ENCODE measurements at regions not wholly inside any gene's neighbourhood (a gene's known extent, or its start where the extent isn't known, plus 50 kb on each side); places are given as distances from the start of the nearest gene placed in this dataset.

DNA sequence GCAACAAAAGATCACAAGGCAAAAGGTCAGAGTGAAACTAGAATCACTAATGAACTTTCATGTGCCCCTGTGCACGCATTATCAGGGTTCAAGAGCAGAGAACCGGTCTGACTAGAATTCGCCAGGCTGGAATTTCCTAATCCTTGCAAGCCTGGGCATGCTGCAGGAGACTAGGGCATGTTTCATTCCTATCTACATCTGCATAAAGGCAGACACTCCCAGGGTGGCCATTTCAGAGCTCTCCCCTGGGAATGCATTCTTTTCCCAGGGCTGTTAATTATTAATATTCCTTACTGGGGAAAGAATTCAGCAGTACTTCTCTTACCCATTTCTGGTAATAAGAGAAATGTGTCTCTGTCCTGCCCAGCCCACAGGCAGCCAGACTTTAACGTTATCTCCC, 90.5 kb downstream of the CDC14C start:
- no peak for DNase-seq
- H3K9me1 ChIP-seq (ENCODE audit: insufficient read depth, low read length), result no peaks in the 10 kb centered on the region
- no peak overlapping the region for H2BK5ac ChIP-seq (ENCODE audit: low read depth, low read length, poor library complexity, severe bottlenecking)
- H3K4ac ChIP-seq (ENCODE audit: low read depth, low read length), result no peak overlapping the region
- no peak for ATAC-seq (ENCODE audit: low read depth)
- no peak overlapping the region for H4K8ac ChIP-seq (ENCODE audit: low read depth in 2 of 2, low read length in 2 of 2)
- H3K23ac ChIP-seq (ENCODE audit: low read depth, low read length), result no peak overlapping the region
- H4K20me1 ChIP-seq (ENCODE audit: insufficient read depth, low read length), result no peaks in the 10 kb centered on the region
- H2BK20ac ChIP-seq (ENCODE audit: low read depth, low read length), result no peak overlapping the region
- TF ChIP-seq FOS (IDR thresholded peaks at IDR 0.05; ENCODE audit: low read depth, low read length) (no peak), SMC3 (IDR thresholded peaks at IDR 0.05; ENCODE audit: low read depth, low read length) (no peak)
- TF ChIP-seq, protein P1, sequence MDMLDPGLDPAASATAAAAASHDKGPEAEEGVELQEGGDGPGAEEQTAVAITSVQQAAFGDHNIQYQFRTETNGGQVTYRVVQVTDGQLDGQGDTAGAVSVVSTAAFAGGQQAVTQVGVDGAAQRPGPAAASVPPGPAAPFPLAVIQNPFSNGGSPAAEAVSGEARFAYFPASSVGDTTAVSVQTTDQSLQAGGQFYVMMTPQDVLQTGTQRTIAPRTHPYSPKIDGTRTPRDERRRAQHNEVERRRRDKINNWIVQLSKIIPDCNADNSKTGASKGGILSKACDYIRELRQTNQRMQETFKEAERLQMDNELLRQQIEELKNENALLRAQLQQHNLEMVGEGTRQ (IDR thresholded peaks at IDR 0.05; ENCODE audit: low read depth, low read length), result no peak
- H3K36me3 ChIP-seq (ENCODE audit: control insufficient read depth, insufficient read depth, low read length), result no peaks in the 10 kb centered on the region
- CTCF ChIA-PET, result no interaction called here
- no peak overlapping the region for H2AK5ac ChIP-seq (ENCODE audit: low read depth, low read length)
- in situ Hi-C loops (cut with MboI; ENCODE audit: low sequenced_read_pairs), result no loop called here
- no peak overlapping the region for H3K14ac ChIP-seq (replicated peaks; ENCODE audit: low read depth, low read length)
- no peaks in the 10 kb centered on the region for H3K27me3 ChIP-seq (ENCODE audit: control insufficient read depth, insufficient read depth, low read length)
- no peak overlapping the region for H4K5ac ChIP-seq (ENCODE audit: low read depth, low read length)
- H3K27ac ChIP-seq (ENCODE audit: insufficient read depth, low read length), result no peak overlapping the region
- H3K4me1 ChIP-seq (ENCODE audit: control insufficient read depth, insufficient read depth, low read length), result no peaks in the 10 kb centered on the region
- peaks cover 2% of the 10 kb centered on the region; the same call in 1 of the 2 replicates for H3K9me3 ChIP-seq (ENCODE audit: control insufficient read depth, insufficient read depth, low read length)
- BruUV-seq (replicated peaks), result no TSS peak
- no peak overlapping the region for H2AFZ ChIP-seq (replicated peaks; ENCODE audit: low read length, poor library complexity)
- POLR2A ChIA-PET (ENCODE audit: unreplicated experiment), result no interaction called here
- H3K4me3 ChIP-seq (ENCODE audit: insufficient read depth, low read depth, low read length), result no peak overlapping the region
- no peak overlapping the region for H2AK9ac ChIP-seq (replicated peaks; ENCODE audit: low read depth, low read length, poor library complexity)
- H3K4me2 ChIP-seq (ENCODE audit: low read depth, low read length), result no peak overlapping the region
- intact Hi-C loops (cut with micrococcal nuclease), result no loop called here
- H4K91ac ChIP-seq (ENCODE audit: insufficient read depth, low read depth, low read length), result no peak overlapping the region
- no peaks in the 10 kb centered on the region for H3K79me1 ChIP-seq (ENCODE audit: low read depth in 1 of 2, low read length in 2 of 2)
- no peak overlapping the region for H2BK120ac ChIP-seq (ENCODE audit: low read depth, low read length)
- dilution Hi-C loops (cut with HindIII; ENCODE audit: low sequenced_read_pairs, unreplicated experiment), result no loop called here
- no peak overlapping the region for H3K9ac ChIP-seq (ENCODE audit: low read depth, low read length)
- H3K56ac ChIP-seq (ENCODE audit: extremely low read depth, insufficient read depth, low read length), result no peak overlapping the region
- H2BK15ac ChIP-seq (ENCODE audit: low read depth, low read length), result no peak overlapping the region
- H3K18ac ChIP-seq (ENCODE audit: low read depth, low read length), result no peak overlapping the region
- WGBS, 2 experiments (ENCODE audit: extremely low coverage in 2 of 2, insufficient read length in 1 of 2), result no CpG with 5 or more reads among the region's 4 CpGs

Data from IMR-90 (cell line).